ENCODE measurements at regions not wholly inside any gene's neighbourhood (a gene's known extent, or its start where the extent isn't known, plus 50 kb on each side); places are given as distances from the start of the nearest gene placed in this dataset.
"Not testable (repeated sequence)": the region's sequence is repeated elsewhere in the genome, so short reads cannot be mapped to it uniquely, and the experiment has no call there.

- H3K27ac Mint-ChIP-seq (ENCODE audit: unreplicated experiment); H3K36me3 Mint-ChIP-seq (ENCODE audit: low read depth); H3K9me3 Mint-ChIP-seq (ENCODE audit: low read depth); H3K4me1 Mint-ChIP-seq (ENCODE audit: low read depth); DNase-seq (ENCODE audit: low spot score); H3K27me3 Mint-ChIP-seq (ENCODE audit: low read depth): not testable (repeated sequence)
- H3K4me3 Mint-ChIP-seq (ENCODE audit: unreplicated experiment), result peak overlapping the region; percentile 36
Observed at GRCh38 chr9:60846885-60847284, 67.3 kb upstream of the SPATA31A5 start.

Measured in chondrocyte (in vitro differentiated cells).